Forelimb muscle (tissue), 1 donor: ENCODE measurements at regions not wholly inside any gene's neighbourhood (a gene's known extent, or its start where the extent isn't known, plus 50 kb on each side); places are given as distances from the start of the nearest gene placed in this dataset.

Experiments
- DNase-seq: peaks from one replicate; pipeline ENCODE4 v3.0.0-alpha.2; 2013; ENCODE audit warnings: low read depth

GRCh38 chr15:97023488-97023844 lies 693.0 kb downstream of the NR2F2 start:
- DNase-seq: no peak

- DNase-seq: no peak
Measured at GRCh38 chr15:97026781-97027180, 696.3 kb downstream of the NR2F2 start.

GRCh38 chr15:97027772-97028171 lies 697.3 kb downstream of the NR2F2 start:
- DNase-seq: no peak

- DNase-seq: no peak
Measured at GRCh38 chr15:97030251-97030650, 699.8 kb downstream of the NR2F2 start.

- no peak for DNase-seq
Measured at GRCh38 chr15:97036301-97036700, 705.8 kb downstream of the NR2F2 start.

GRCh38 chr15:97037080-97037479 lies 706.6 kb downstream of the NR2F2 start:
- no peak for DNase-seq

GRCh38 chr15:97045666-97046421 lies 715.3 kb downstream of the NR2F2 start:
- DNase-seq: no peak

GRCh38 chr15:97052513-97052912 lies 722.0 kb downstream of the NR2F2 start:
- no peak for DNase-seq

GRCh38 chr15:97053635-97054034 lies 723.1 kb downstream of the NR2F2 start:
- no peak for DNase-seq

- DNase-seq: no peak
Measured at GRCh38 chr15:97057503-97057902, 727.0 kb downstream of the NR2F2 start.

- no peak for DNase-seq
Measured at GRCh38 chr15:97059281-97059680, 728.8 kb downstream of the NR2F2 start.

GRCh38 chr15:97061392-97061791 lies 730.9 kb downstream of the NR2F2 start:
- DNase-seq: no peak

- DNase-seq: no peak
Measured at GRCh38 chr15:97071668-97072067, 741.2 kb downstream of the NR2F2 start.

GRCh38 chr15:97072545-97072944 lies 742.0 kb downstream of the NR2F2 start:
- no peak for DNase-seq

- no peak for DNase-seq
Measured at GRCh38 chr15:97076011-97076410, 745.5 kb downstream of the NR2F2 start.

- DNase-seq: no peak
Measured at GRCh38 chr15:97077975-97078374, 747.5 kb downstream of the NR2F2 start.

- no peak for DNase-seq
Measured at GRCh38 chr15:97078591-97078990, 748.1 kb downstream of the NR2F2 start.

GRCh38 chr15:97081666-97082226 lies 751.2 kb downstream of the NR2F2 start:
- DNase-seq: no peak

GRCh38 chr15:97082830-97083229 lies 752.3 kb downstream of the NR2F2 start:
- DNase-seq: no peak

- no peak for DNase-seq
Measured at GRCh38 chr15:97084650-97085049, 754.1 kb downstream of the NR2F2 start.

GRCh38 chr15:97085731-97086130 lies 755.2 kb downstream of the NR2F2 start:
- DNase-seq: no peak

GRCh38 chr15:97087006-97087741 lies 756.7 kb downstream of the NR2F2 start:
- DNase-seq: no peak

- no peak for DNase-seq
Measured at GRCh38 chr15:97091093-97091492, 760.6 kb downstream of the NR2F2 start.
